Adrenal gland (tissue), 9 donors: ENCODE measurements at regions not wholly inside any gene's neighbourhood (a gene's known extent, or its start where the extent isn't known, plus 50 kb on each side); places are given as distances from the start of the nearest gene placed in this dataset.

Source experiments
- DNase-seq, 7 donors: peaks; one replicate each; pipeline ENCODE4 v3.0.0-alpha.2; 2019 to 2020
- H3K27ac ChIP-seq, 5 donors: fragments of 200-600 bp; sonication (generic) in 4 of 5; 1 replicate in 3 of 5; 2 replicates in 2 of 5; pipeline versions ENCODE4 v1.5.1 to v1.8.0; 2016 to 2020; ENCODE audit warnings: mild to moderate bottlenecking in 1 of 5
- H3K27me3 ChIP-seq: fragments of 200-600 bp; 2 replicates; pipeline ENCODE4 v1.8.0; 2021
- H3K36me3 ChIP-seq, 2 donors: fragments of 200-600 bp; replicated peaks in 1 of 2; 1 replicate in 1 of 2; 2 replicates in 1 of 2; pipeline versions ENCODE4 v1.5.1 to v1.8.0; 2018 to 2022
- H3K4me1 ChIP-seq, 2 donors: fragments of 200-600 bp; replicated peaks in 1 of 2; 1 replicate in 1 of 2; 2 replicates in 1 of 2; pipeline versions ENCODE4 v1.5.1 to v1.8.0; 2018 to 2021
- H3K4me3 ChIP-seq, 4 donors: fragments of 200-600 bp; sonication (generic) in 3 of 4; one replicate each; pipeline ENCODE4 v1.5.1; 2016 to 2018
- H3K9me3 ChIP-seq, 3 donors: fragments of 200-600 bp; sonication (generic) in 1 of 3; replicated peaks in 1 of 3; 1 replicate in 2 of 3; 2 replicates in 1 of 3; pipeline versions ENCODE4 v1.5.1 to v1.8.0; 2016 to 2021
- CTCF ChIP-seq, 6 experiments: fragments of 450-650 bp in 4 of 6; fragments of 200-600 bp in 2 of 6; sonication (generic) in 1 of 6; IDR thresholded peaks; 1 replicate in 5 of 6; 2 replicates in 1 of 6; pipeline versions ENCODE4 v1.5.1 to v1.8.0; 2016 to 2021; ENCODE audit warnings: antibody characterized with exemption in 6 of 6, mild to moderate bottlenecking in 2 of 6, moderate library complexity in 1 of 6
- POLR2A ChIP-seq, 2 donors: fragments of 450-650 bp; IDR thresholded peaks; one replicate each; pipeline ENCODE4 v1.6.1; 2017; ENCODE audit warnings: antibody characterized with exemption in 2 of 2, mild to moderate bottlenecking in 2 of 2, moderate library complexity in 1 of 2
- WGBS, 4 donors: extraction: QIAGEN DNeasy Blood & Tissue Kit in 2 of 4; methylation state at CpG; one replicate each; pipeline versions ENCODE4 v1.1.5 to v1.1.7; 2013 to 2017; 5-methylcytosine and 5-hydroxymethylcytosine counted together
- intact Hi-C, 2 donors: fragments of 100-400 bp; cut with DNase I; formaldehyde crosslinking; loops; one replicate each; pipeline versions ENCODE4 v1.14.1 to v1.15.0; 2022 to 2023
- donor health status: healthy with polysubstance abuse.
- donor health status: Bipolar disorder and iron deficiency.
- donor health status: DM: yes; HTN: yes; CAD: no.
- donor health status: DM: no; HTN: no; CAD: no.
- donor health status: DM: no; HTN: no; CAD: no.

DNA sequence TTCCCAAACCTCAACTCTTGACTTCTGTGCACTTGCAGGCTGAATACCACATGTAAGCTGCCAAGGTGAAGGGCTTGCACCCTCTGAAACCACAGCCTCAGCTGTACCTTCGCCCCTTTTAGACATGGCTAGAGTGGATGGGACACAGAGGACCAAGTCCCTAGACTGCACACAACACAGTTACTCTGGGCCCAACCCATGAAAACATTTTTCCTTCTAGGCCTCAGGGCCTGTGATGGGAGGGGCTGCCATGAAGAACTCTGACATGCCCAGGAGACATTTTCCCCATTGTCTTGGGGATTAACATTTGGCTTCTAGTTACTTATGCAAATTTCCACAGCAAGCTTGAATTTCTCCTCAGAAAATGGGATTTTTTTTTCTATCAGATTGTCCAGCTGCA, 331.0 kb upstream of the RGMB start:
- Histone ChIP-seq H3K27ac (no peak overlapping the region), H3K4me3 (no peak overlapping the region), H3K27me3 (no peaks in the 10 kb centered on the region), H3K36me3 (no peaks in the 10 kb centered on the region), H3K9me3 (no peaks in the 10 kb centered on the region), H3K4me1 (no peaks in the 10 kb centered on the region)
- no peak for DNase-seq
- intact Hi-C loops = no loop called here
- TF ChIP-seq CTCF (IDR thresholded peaks at IDR 0.05) (no peak), POLR2A (IDR thresholded peaks at IDR 0.05) (no peak)
- 67 to 80% (median 72%) methylated on average over 1 of the region's 1 CpG; no CpG with 5 or more reads in 1 of the 4 donors for WGBS, 4 donors

DNA sequence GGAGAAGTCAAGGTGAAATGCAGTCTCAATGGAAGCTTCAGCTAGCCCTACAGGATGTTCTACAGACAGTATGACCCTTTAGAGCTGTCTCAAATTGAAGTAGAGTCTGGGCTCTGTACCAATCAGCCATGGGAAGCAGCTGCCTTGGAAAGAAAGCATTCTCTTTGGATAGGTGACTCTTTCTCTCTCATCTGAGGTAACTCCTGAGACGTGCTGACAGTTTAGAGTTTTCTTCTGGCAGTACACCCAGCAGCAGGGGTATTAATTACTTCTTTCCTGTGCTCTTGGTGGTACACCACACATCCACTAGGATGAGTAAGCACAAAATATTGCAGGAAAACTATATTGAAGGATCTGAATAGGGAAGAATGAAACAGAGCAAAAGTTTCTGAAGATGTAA, 329.6 kb upstream of the RGMB start:
- Histone ChIP-seq H3K4me1 (no peaks in the 10 kb centered on the region), H3K9me3 (no peaks in the 10 kb centered on the region), H3K27me3 (no peaks in the 10 kb centered on the region), H3K27ac (no peak overlapping the region), H3K4me3 (no peak overlapping the region), H3K36me3 (no peaks in the 10 kb centered on the region)
- WGBS, 4 donors = 53 to 62% (median 60%) methylated on average over 1 of the region's 1 CpG
- no peak for DNase-seq
- TF ChIP-seq CTCF (IDR thresholded peaks at IDR 0.05) (no peak), POLR2A (IDR thresholded peaks at IDR 0.05) (no peak)
- intact Hi-C loops = no loop called here

DNA sequence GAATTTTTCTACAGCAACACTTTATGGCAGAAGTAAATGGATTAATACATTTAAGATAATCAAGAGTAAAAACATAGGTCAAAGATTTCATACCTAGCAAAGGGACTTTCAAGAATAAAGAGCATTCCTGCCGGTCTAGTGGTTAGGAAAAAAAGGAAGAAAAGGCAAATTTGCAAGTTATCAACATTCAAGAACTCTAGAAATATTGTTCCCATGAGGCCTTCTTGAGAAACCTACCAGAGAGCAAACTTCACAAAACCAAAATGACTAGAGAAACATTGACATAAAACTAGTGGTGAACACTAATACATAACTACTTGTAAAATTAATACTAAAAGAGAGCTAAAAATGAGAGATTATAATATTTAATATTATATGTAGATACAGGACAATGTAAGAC, 320.2 kb upstream of the RGMB start:
- H3K9me3 ChIP-seq = no peaks in the 10 kb centered on the region
- no peak overlapping the region for H3K4me3 ChIP-seq
- no peaks in the 10 kb centered on the region for H3K27me3 ChIP-seq
- no peaks in the 10 kb centered on the region for H3K36me3 ChIP-seq
- TF ChIP-seq CTCF (IDR thresholded peaks at IDR 0.05) = no peak
- TF ChIP-seq POLR2A (IDR thresholded peaks at IDR 0.05) = no peak
- intact Hi-C loops = no loop called here
- DNase-seq = no peak
- 61 to 73% (median 71%) methylated on average over 1 of the region's 1 CpG for WGBS, 4 donors
- H3K27ac ChIP-seq = no peak overlapping the region
- H3K4me1 ChIP-seq = no peaks in the 10 kb centered on the region

GRCh38 chr5:98454407-98454806, 319.1 kb upstream of the RGMB start:
- intact Hi-C loops = no loop called here
- H3K4me3 ChIP-seq = no peak overlapping the region
- no peaks in the 10 kb centered on the region for H3K36me3 ChIP-seq
- 76 to 85% (median 80%) methylated on average over 1 of the region's 1 CpG for WGBS, 4 donors
- H3K27me3 ChIP-seq = no peaks in the 10 kb centered on the region
- H3K4me1 ChIP-seq = no peaks in the 10 kb centered on the region
- TF ChIP-seq CTCF (IDR thresholded peaks at IDR 0.05) (no peak), POLR2A (IDR thresholded peaks at IDR 0.05) (no peak)
- H3K27ac ChIP-seq = no peak overlapping the region
- no peak for DNase-seq
- no peaks in the 10 kb centered on the region for H3K9me3 ChIP-seq
